SK-N-SH (cell line): ENCODE measurements at regions not wholly inside any gene's neighbourhood (a gene's known extent, or its start where the extent isn't known, plus 50 kb on each side); places are given as distances from the start of the nearest gene placed in this dataset.

Experiments used
- CTCF ChIA-PET: fragments of 300-600, 350-600 bp; formaldehyde crosslinking; extraction: SDS; loops from one replicate; lab custom pipeline; 2021; lab: Yijun Ruan, JAX
- POLR2A ChIA-PET: fragments of 350-600 bp; sonication (Branson Sonifier 250); formaldehyde crosslinking; extraction: SDS; loops from one replicate; lab custom pipeline; 2020; ENCODE audit warnings: antibody characterized with exemption, inconsistent platforms; lab: Yijun Ruan, JAX
- DNase-seq: peaks from one replicate; pipeline ENCODE4 v3.0.0; 2012
- H2AFZ ChIP-seq: fragments of 200-600 bp; sonication (generic); 2 replicates; pipeline ENCODE4 v1.8.1; 2016; ENCODE audit warnings: antibody characterized with exemption, mild to moderate bottlenecking, low read depth
- H3F3A ChIP-seq: fragments of 200-600 bp; sonication (generic); replicated peaks from 2 replicates; pipeline ENCODE3; 2016; ENCODE audit warnings: antibody characterized with exemption, mild to moderate bottlenecking; ENCODE audit not compliant: insufficient read depth
- H3K27ac ChIP-seq, 2 experiments: fragments of 200-500 bp in 1 of 2; fragments of 200-600 bp in 1 of 2; sonication (Bioruptor generic) in 1 of 2; sonication (generic), shearing (Covaris generic) in 1 of 2; 2 replicates each; pipeline versions ENCODE4 v1.5.1 to v1.6.1; 2014 to 2016; ENCODE audit warnings: low read depth in 2 of 2, inconsistent platforms in 1 of 2, low read length in 1 of 2, mild to moderate bottlenecking in 1 of 2, mixed read lengths in 1 of 2
- H3K27me3 ChIP-seq: fragments of 200-600 bp; sonication (generic), shearing (Covaris generic); 2 replicates; pipeline ENCODE4 v1.6.1; 2016; ENCODE audit warnings: mixed run types; ENCODE audit not compliant: insufficient read depth
- H3K36me3 ChIP-seq, 2 experiments: fragments of 200-500 bp in 1 of 2; fragments of 200-600 bp in 1 of 2; sonication (Bioruptor generic) in 1 of 2; sonication (generic) in 1 of 2; replicated peaks in 1 of 2; 2 replicates each; pipeline versions ENCODE3 to v1.5.1; 2014 to 2016; ENCODE audit warnings: low read length in 1 of 2, mild to moderate bottlenecking in 1 of 2; ENCODE audit not compliant: insufficient read depth in 2 of 2, control insufficient read depth in 1 of 2
- H3K4me1 ChIP-seq, 2 experiments: fragments of 200-500 bp in 1 of 2; fragments of 200-600 bp in 1 of 2; sonication (Bioruptor generic) in 1 of 2; sonication (generic), shearing (Covaris generic) in 1 of 2; 2 replicates each; pipeline versions ENCODE4 v1.5.1 to v1.6.1; 2014 to 2016; ENCODE audit warnings: low read depth in 1 of 2, low read length in 1 of 2, mixed run types in 1 of 2; ENCODE audit not compliant: insufficient read depth in 2 of 2, control insufficient read depth in 1 of 2
- H3K4me2 ChIP-seq: fragments of 200-600 bp; sonication (generic), shearing (Covaris generic); 2 replicates; pipeline ENCODE4 v1.6.1; 2017; ENCODE audit warnings: mixed run types
- H3K4me3 ChIP-seq, 2 experiments: fragments of 200-500 bp in 1 of 2; fragments of 200-600 bp in 1 of 2; sonication (Bioruptor generic) in 1 of 2; sonication (generic), shearing (Covaris generic) in 1 of 2; 2 replicates each; pipeline versions ENCODE4 v1.5.1 to v1.8.1; 2014 to 2016; ENCODE audit warnings: low read depth in 2 of 2, inconsistent platforms in 1 of 2, low read length in 1 of 2, mild to moderate bottlenecking in 1 of 2, mixed read lengths in 1 of 2, moderate library complexity in 1 of 2
- H3K79me2 ChIP-seq: fragments of 200-600 bp; sonication (generic); 2 replicates; pipeline ENCODE4 v1.8.1; 2017; ENCODE audit warnings: mild to moderate bottlenecking; ENCODE audit not compliant: insufficient read depth
- H3K9ac ChIP-seq: fragments of 200-600 bp; sonication (generic); 2 replicates; pipeline ENCODE4 v1.6.1; 2017; ENCODE audit warnings: mixed run types
- H3K9me2 ChIP-seq: fragments of 200-600 bp; sonication (generic); 2 replicates; pipeline ENCODE4 v1.6.1; 2017; ENCODE audit warnings: mixed run types
- H3K9me3 ChIP-seq: fragments of 200-600 bp; sonication (generic); 2 replicates; pipeline ENCODE4 v1.6.1; 2017; ENCODE audit warnings: mixed run types, mild to moderate bottlenecking, moderate library complexity
- H4K20me1 ChIP-seq: fragments of 200-600 bp; sonication (generic); 2 replicates; pipeline ENCODE4 v1.6.1; 2017; ENCODE audit warnings: mild to moderate bottlenecking, mixed run types; ENCODE audit not compliant: insufficient read depth
- GABPA ChIP-seq: IDR thresholded peaks from 2 replicates; pipeline ENCODE4 v1.4.0; 2012; ENCODE audit warnings: low read depth, mild to moderate bottlenecking
- GATA2 ChIP-seq: sonication (generic); formaldehyde crosslinking; IDR thresholded peaks from 2 replicates; pipeline ENCODE4 v1.5.0; 2020; ENCODE audit warnings: mild to moderate bottlenecking, missing genetic modification reagents
- IRF3 ChIP-seq: fragments of 150-350 bp; IDR thresholded peaks from 2 replicates; pipeline ENCODE4 v1.6.1; 2016; ENCODE audit warnings: mild to moderate bottlenecking, low read depth, low read length
- MEF2A ChIP-seq: IDR thresholded peaks from 2 replicates; pipeline ENCODE4 v1.4.0; 2012; ENCODE audit warnings: low read depth, borderline replicate concordance
- MXI1 ChIP-seq: IDR thresholded peaks from 2 replicates; pipeline ENCODE4 v1.6.1; 2012; ENCODE audit warnings: mild to moderate bottlenecking, low read depth, low read length, improper control_type of control experiment
- NFIC ChIP-seq: IDR thresholded peaks from 2 replicates; pipeline ENCODE4 v1.4.0; 2012; ENCODE audit warnings: borderline replicate concordance
- NRF1 ChIP-seq: IDR thresholded peaks from 2 replicates; pipeline ENCODE4 v1.6.1; 2012; ENCODE audit warnings: low read depth, mild to moderate bottlenecking, low read length
- RAD21 ChIP-seq: IDR thresholded peaks from 2 replicates; pipeline ENCODE4 v1.6.1; 2012; ENCODE audit warnings: mild to moderate bottlenecking, low read length
- REST ChIP-seq: IDR thresholded peaks from 2 replicates; pipeline ENCODE4 v1.6.1; 2012; ENCODE audit warnings: mild to moderate bottlenecking, low read depth, low read length, moderate library complexity
- RFX5 ChIP-seq: IDR thresholded peaks from 2 replicates; pipeline ENCODE4 v1.6.1; 2012; ENCODE audit warnings: mild to moderate bottlenecking, improper control_type of control experiment, low read length
- SMC3 ChIP-seq: IDR thresholded peaks from 2 replicates; pipeline ENCODE4 v1.6.1; 2012; ENCODE audit warnings: low read depth, low read length, improper control_type of control experiment
- TCF12 ChIP-seq: IDR thresholded peaks from 2 replicates; pipeline ENCODE4 v1.4.0; 2012
- WGBS: methylation state at CpG from one replicate; pipeline ENCODE4 v1.1.6; 2017; ENCODE audit warnings: low lambda C conversion rate; 5-methylcytosine and 5-hydroxymethylcytosine counted together
- TF ChIP-seq, protein P1 (sequence below): IDR thresholded peaks from 2 replicates; pipeline ENCODE4 v1.4.0; 2012; ENCODE audit warnings: low read depth

- ChIA-PET CTCF (no interaction called here), POLR2A (no interaction called here)
- no peaks in the 10 kb centered on the region; the same call in 1 of the 2 replicates for H3K27me3 ChIP-seq
- no peaks in the 10 kb centered on the region for H3K79me2 ChIP-seq
- no peak overlapping the region for H3K9ac ChIP-seq
- H3F3A ChIP-seq: no peaks in the 10 kb centered on the region
- 34% methylated on average over 22 of the region's 38 CpGs for WGBS
- no peak overlapping the region for H3K4me2 ChIP-seq
- no peak for TF ChIP-seq NRF1
- no peak for TF ChIP-seq TCF12
- no peak for DNase-seq
- H3K4me1 ChIP-seq: no peaks in the 10 kb centered on the region; a peak in 1 of 4 replicates
- H4K20me1 ChIP-seq: no peaks in the 10 kb centered on the region
- H3K36me3 ChIP-seq: no peaks in the 10 kb centered on the region
- H3K4me3 ChIP-seq: no peak overlapping the region
- no peak overlapping the region for H2AFZ ChIP-seq
- H3K9me2 ChIP-seq: no peaks in the 10 kb centered on the region
- H3K9me3 ChIP-seq: no peaks in the 10 kb centered on the region
- no peak overlapping the region for H3K27ac ChIP-seq
These were observed 1114.1 kb downstream of the BRD1 start for GRCh38 chr22:48713272-48714205.

- H3K9me2 ChIP-seq: no peaks in the 10 kb centered on the region
- no peaks in the 10 kb centered on the region for H3K9me3 ChIP-seq
- no peak overlapping the region for H3K9ac ChIP-seq
- 24% methylated on average over 9 of the region's 16 CpGs for WGBS
- no peaks in the 10 kb centered on the region for H3K79me2 ChIP-seq
- H3K4me3 ChIP-seq: no peak overlapping the region
- no peaks in the 10 kb centered on the region; the same call in 1 of the 2 replicates for H3K27me3 ChIP-seq
- ChIA-PET POLR2A (no interaction called here), CTCF (no interaction called here)
- H3K4me1 ChIP-seq: no peaks in the 10 kb centered on the region; a peak in 1 of 4 replicates
- H3K27ac ChIP-seq: no peak overlapping the region
- H3K4me2 ChIP-seq: no peak overlapping the region
- no peak overlapping the region for H2AFZ ChIP-seq
- H3F3A ChIP-seq: no peaks in the 10 kb centered on the region
- no peaks in the 10 kb centered on the region for H3K36me3 ChIP-seq
- TF ChIP-seq RFX5 (no peak), TCF12 (no peak), MEF2A (no peak), NRF1 (no peak), NFIC (no peak), REST (no peak), GATA2 (CRISPR knock-in tag) (no peak), MXI1 (no peak), SMC3 (no peak), GABPA (no peak), IRF3 (no peak), RAD21 (no peak)
- TF ChIP-seq, protein P1, sequence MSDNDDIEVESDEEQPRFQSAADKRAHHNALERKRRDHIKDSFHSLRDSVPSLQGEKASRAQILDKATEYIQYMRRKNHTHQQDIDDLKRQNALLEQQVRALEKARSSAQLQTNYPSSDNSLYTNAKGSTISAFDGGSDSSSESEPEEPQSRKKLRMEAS: no peak
- H4K20me1 ChIP-seq: no peaks in the 10 kb centered on the region
- DNase-seq: no peak
These were observed 1115.0 kb downstream of the BRD1 start for GRCh38 chr22:48712558-48713271.
